Smooth muscle cell (in vitro differentiated cells): ENCODE measurements at regions not wholly inside any gene's neighbourhood (a gene's known extent, or its start where the extent isn't known, plus 50 kb on each side); places are given as distances from the start of the nearest gene placed in this dataset.
"Not testable (repeated sequence)": the region's sequence is repeated elsewhere in the genome, so short reads cannot be mapped to it uniquely, and the experiment has no call there.

ENCODE experiments used
- DNase-seq: peaks from one replicate; lab custom pipeline; 2025; ENCODE audit not compliant: unreplicated experiment; lab: John Stamatoyannopoulos, UW
- H2AFZ ChIP-seq: fragments of 200-600 bp; sonication (generic); 2 replicates; pipeline ENCODE4 v1.6.0; 2016; ENCODE audit warnings: antibody characterized with exemption, low read depth, mild to moderate bottlenecking
- H3F3A ChIP-seq: fragments of 200-600 bp; sonication (generic); 2 replicates; pipeline ENCODE4 v1.6.0; 2017; ENCODE audit warnings: antibody characterized with exemption, low read depth
- H3K27ac ChIP-seq: fragments of 200-600 bp; sonication (generic); 2 replicates; pipeline ENCODE4 v1.5.1; 2016; ENCODE audit warnings: low read depth, mild to moderate bottlenecking
- H3K27me3 ChIP-seq: fragments of 200-600 bp; sonication (generic); 2 replicates; pipeline ENCODE4 v1.6.1; 2016; ENCODE audit warnings: low read depth, mild to moderate bottlenecking
- H3K36me3 ChIP-seq: fragments of 200-600 bp; sonication (generic); 2 replicates; pipeline ENCODE4 v1.5.1; 2016; ENCODE audit warnings: low read depth
- H3K4me1 ChIP-seq: fragments of 200-600 bp; sonication (generic); 2 replicates; pipeline ENCODE4 v1.5.1; 2016; ENCODE audit warnings: low read depth
- H3K4me2 ChIP-seq: fragments of 200-600 bp; sonication (generic); 2 replicates; pipeline ENCODE4 v1.6.0; 2016; ENCODE audit warnings: mild to moderate bottlenecking
- H3K4me3 ChIP-seq: fragments of 200-600 bp; sonication (generic); 2 replicates; pipeline ENCODE4 v1.5.1; 2016; ENCODE audit warnings: mild to moderate bottlenecking
- H3K79me2 ChIP-seq: fragments of 200-600 bp; sonication (generic); 2 replicates; pipeline ENCODE4 v1.6.0; 2016; ENCODE audit warnings: low read depth, mild to moderate bottlenecking
- H3K9ac ChIP-seq: fragments of 200-600 bp; sonication (generic); 2 replicates; pipeline ENCODE4 v1.6.0; 2016; ENCODE audit warnings: low read depth
- H3K9me3 ChIP-seq: fragments of 200-600 bp; sonication (generic); replicated peaks from 2 replicates; pipeline ENCODE4 v1.5.1; 2016; ENCODE audit warnings: low read depth
- H4K20me1 ChIP-seq: fragments of 200-600 bp; sonication (generic); 2 replicates; pipeline ENCODE4 v1.6.0; 2016; ENCODE audit warnings: low read depth
- WGBS: methylation state at CpG from one replicate; pipeline ENCODE4 v1.1.7; 2016; ENCODE audit warnings: low lambda C conversion rate; 5-methylcytosine and 5-hydroxymethylcytosine counted together
- TF ChIP-seq, protein P1 (sequence below): fragments of 200-600 bp; sonication (generic); IDR thresholded peaks from 2 replicates; pipeline ENCODE4 v1.5.1; 2017; ENCODE audit warnings: borderline replicate concordance, mild to moderate bottlenecking, antibody characterized with exemption; ENCODE audit not compliant: insufficient read depth, poor library complexity, severe bottlenecking

DNA sequence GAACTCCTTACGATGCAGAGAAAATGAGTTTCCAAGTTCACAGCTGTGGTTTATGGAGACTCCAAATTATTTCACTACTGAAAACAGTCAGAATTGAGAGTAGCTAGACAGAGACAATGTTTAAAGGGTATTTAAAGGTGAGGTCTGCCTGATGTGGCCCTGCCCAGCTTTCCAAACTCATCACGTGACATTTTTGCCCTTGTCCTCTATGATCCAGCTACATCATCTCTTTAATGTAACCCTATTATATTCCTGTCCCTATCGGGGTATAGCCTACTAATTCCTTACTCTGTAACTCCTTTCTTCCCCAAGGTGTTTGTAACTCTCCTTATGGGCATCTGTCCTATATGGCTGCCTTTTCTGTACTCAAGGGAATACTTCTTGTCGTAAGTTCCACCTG lies 297.2 kb downstream of the GRXCR1 start:
- Histone ChIP-seq H3K4me1 (no peaks in the 10 kb centered on the region), H3K4me2 (no peak overlapping the region), H2AFZ (no peak overlapping the region), H3K27ac (no peak overlapping the region), H3K79me2 (no peaks in the 10 kb centered on the region), H3K9ac (no peak overlapping the region), H3K27me3 (no peaks in the 10 kb centered on the region), H3F3A (no peaks in the 10 kb centered on the region), H3K36me3 (no peaks in the 10 kb centered on the region), H3K9me3 (no peaks in the 10 kb centered on the region), H3K4me3 (no peak overlapping the region), H4K20me1 (no peaks in the 10 kb centered on the region)
- no peak for DNase-seq
- 92% methylated on average over 4 of the region's 4 CpGs for WGBS
- TF ChIP-seq, protein P1, sequence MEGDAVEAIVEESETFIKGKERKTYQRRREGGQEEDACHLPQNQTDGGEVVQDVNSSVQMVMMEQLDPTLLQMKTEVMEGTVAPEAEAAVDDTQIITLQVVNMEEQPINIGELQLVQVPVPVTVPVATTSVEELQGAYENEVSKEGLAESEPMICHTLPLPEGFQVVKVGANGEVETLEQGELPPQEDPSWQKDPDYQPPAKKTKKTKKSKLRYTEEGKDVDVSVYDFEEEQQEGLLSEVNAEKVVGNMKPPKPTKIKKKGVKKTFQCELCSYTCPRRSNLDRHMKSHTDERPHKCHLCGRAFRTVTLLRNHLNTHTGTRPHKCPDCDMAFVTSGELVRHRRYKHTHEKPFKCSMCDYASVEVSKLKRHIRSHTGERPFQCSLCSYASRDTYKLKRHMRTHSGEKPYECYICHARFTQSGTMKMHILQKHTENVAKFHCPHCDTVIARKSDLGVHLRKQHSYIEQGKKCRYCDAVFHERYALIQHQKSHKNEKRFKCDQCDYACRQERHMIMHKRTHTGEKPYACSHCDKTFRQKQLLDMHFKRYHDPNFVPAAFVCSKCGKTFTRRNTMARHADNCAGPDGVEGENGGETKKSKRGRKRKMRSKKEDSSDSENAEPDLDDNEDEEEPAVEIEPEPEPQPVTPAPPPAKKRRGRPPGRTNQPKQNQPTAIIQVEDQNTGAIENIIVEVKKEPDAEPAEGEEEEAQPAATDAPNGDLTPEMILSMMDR: no peak

DNA sequence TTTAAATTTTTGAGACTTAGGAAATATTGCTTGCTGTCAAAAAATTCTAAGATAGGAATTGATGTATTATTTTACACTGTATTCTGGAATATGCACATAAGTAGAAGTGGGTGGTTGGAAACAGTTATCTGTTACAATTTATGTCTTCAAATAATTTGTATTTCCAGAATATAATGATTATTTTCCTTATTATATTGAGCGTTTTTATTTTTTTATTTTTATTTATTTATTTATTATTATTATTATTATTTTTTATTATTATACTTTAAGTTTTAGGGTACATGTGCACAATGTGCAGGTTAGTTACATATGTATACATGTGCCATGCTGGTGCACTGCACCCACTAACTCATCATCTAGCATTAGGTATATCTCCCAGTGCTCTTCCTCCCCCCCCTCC lies 320.1 kb downstream of the GRXCR1 start:
- H3K9me3 ChIP-seq, H4K20me1 ChIP-seq, DNase-seq, H3K4me2 ChIP-seq, H3K27ac ChIP-seq, H3K4me3 ChIP-seq, H3K4me1 ChIP-seq, H3K27me3 ChIP-seq, H2AFZ ChIP-seq, H3K79me2 ChIP-seq, H3K9ac ChIP-seq, H3K36me3 ChIP-seq, H3F3A ChIP-seq: not testable (repeated sequence)
- WGBS: 89% methylated on average over 1 of the region's 1 CpG

DNA sequence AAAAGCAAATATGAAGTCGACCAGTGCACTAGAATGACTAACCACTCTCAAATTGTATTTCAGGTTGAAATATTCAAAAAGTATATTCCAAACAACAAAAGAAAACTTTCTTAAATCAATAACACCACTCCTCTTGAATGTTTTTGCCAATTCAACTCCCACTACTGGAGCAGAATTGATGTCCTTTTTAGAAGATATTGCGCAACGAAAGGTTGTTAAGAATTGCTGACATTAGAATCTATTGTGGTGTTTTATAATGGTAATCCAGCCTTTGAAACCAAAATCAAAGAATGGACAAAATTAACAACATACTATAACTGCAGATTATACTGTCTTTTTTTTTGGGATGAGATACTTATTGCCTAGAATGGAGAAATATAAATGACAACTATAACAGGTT lies 331.3 kb downstream of the GRXCR1 start:
- TF ChIP-seq, protein P1: no peak
- no peaks in the 10 kb centered on the region for H3K4me1 ChIP-seq
- no peaks in the 10 kb centered on the region for H4K20me1 ChIP-seq
- H3K4me2 ChIP-seq: no peak overlapping the region
- 97% methylated on average over 3 of the region's 3 CpGs for WGBS
- no peaks in the 10 kb centered on the region for H3K36me3 ChIP-seq
- no peaks in the 10 kb centered on the region for H3F3A ChIP-seq
- H3K4me3 ChIP-seq: no peak overlapping the region
- DNase-seq: no peak
- no peak overlapping the region for H2AFZ ChIP-seq
- H3K79me2 ChIP-seq: no peaks in the 10 kb centered on the region
- H3K9me3 ChIP-seq: no peaks in the 10 kb centered on the region
- no peaks in the 10 kb centered on the region for H3K27me3 ChIP-seq
- no peak overlapping the region for H3K9ac ChIP-seq
- H3K27ac ChIP-seq: no peak overlapping the region

DNA sequence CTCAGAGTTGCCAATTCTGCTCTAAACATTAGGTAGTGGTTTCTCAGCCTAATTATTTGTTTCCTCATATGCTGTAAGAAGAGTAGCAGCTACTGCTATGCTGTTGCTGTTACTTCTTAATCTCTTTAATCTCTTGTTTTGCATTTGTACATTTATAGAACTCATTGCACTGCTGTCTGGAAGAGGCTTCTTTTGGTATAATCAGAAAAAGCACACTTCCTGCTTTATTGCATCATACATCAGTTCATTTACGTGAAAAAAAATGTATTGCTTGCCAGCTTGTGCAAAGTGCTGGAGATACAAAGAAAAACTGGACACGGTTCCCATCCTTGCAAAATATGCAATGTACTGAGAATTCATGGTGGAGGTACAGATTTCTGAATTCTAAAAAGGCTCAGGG lies 332.0 kb downstream of the GRXCR1 start:
- no peak overlapping the region for H3K4me3 ChIP-seq
- no peaks in the 10 kb centered on the region for H3K36me3 ChIP-seq
- no peaks in the 10 kb centered on the region for H3K4me1 ChIP-seq
- no peak overlapping the region for H3K4me2 ChIP-seq
- no peaks in the 10 kb centered on the region for H3K79me2 ChIP-seq
- no peaks in the 10 kb centered on the region for H3F3A ChIP-seq
- no peak for DNase-seq
- no peaks in the 10 kb centered on the region for H4K20me1 ChIP-seq
- 33% methylated on average over 2 of the region's 2 CpGs for WGBS
- H3K9me3 ChIP-seq: no peaks in the 10 kb centered on the region
- TF ChIP-seq, protein P1: no peak
- no peak overlapping the region for H3K27ac ChIP-seq
- no peaks in the 10 kb centered on the region for H3K27me3 ChIP-seq
- peak overlapping the region; percentile 83 for H2AFZ ChIP-seq
- no peak overlapping the region for H3K9ac ChIP-seq
